NCI-H1092 (cell line): ENCODE measurements at regions not wholly inside any gene's neighbourhood (a gene's known extent, or its start where the extent isn't known, plus 50 kb on each side); places are given as distances from the start of the nearest gene placed in this dataset.
A peak's percentile ranks its signal among the peaks of the same experiment; 100 is the strongest.
"Not testable (repeated sequence)": the region's sequence is repeated elsewhere in the genome, so short reads cannot be mapped to it uniquely, and the experiment has no call there.

ENCODE experiments used
- DNase-seq: peaks from one replicate; lab custom pipeline; 2025; lab: John Stamatoyannopoulos, UW

- DNase-seq: no peak
Observed at GRCh38 chr14:92223025-92223424, 99.9 kb upstream of the SLC24A4 start.

- DNase-seq: no peak
Observed at GRCh38 chr14:92224358-92224954, 98.5 kb upstream of the SLC24A4 start.

GRCh38 chr14:92225731-92226130 lies 97.2 kb upstream of the SLC24A4 start:
- DNase-seq: no peak

DNA sequence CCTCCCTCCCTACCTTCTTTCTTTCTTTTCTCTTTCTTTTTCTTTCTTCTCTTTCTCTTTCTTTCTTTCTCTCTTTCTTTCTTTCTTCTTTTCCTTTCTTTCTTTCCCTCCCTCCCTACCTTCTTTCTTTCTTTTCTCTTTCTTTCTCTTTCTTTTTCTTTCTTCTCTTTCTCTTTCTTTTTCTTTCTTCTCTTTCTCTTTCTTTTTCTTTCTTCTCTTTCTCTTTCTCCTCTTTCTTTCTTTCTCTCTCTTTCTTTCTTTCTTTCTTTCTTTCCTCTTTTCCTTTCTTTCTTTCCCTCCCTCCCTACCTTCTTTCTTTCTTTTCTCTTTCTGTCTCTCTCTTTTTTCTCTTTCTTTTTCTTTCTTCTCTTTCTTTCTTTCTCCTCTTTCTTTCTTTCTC lies 96.8 kb upstream of the SLC24A4 start:
- not testable (repeated sequence) for DNase-seq

- DNase-seq: no peak
Observed at GRCh38 chr14:92236243-92236900, 86.6 kb upstream of the SLC24A4 start.

GRCh38 chr14:92240658-92241057 lies 82.3 kb upstream of the SLC24A4 start:
- DNase-seq: no peak

- no peak for DNase-seq
Observed at GRCh38 chr14:92241966-92242595, 80.9 kb upstream of the SLC24A4 start.

GRCh38 chr14:92244805-92245204 lies 78.2 kb upstream of the SLC24A4 start:
- no peak for DNase-seq

- no peak for DNase-seq
Observed at GRCh38 chr14:92247341-92247740, 75.6 kb upstream of the SLC24A4 start.

DNA sequence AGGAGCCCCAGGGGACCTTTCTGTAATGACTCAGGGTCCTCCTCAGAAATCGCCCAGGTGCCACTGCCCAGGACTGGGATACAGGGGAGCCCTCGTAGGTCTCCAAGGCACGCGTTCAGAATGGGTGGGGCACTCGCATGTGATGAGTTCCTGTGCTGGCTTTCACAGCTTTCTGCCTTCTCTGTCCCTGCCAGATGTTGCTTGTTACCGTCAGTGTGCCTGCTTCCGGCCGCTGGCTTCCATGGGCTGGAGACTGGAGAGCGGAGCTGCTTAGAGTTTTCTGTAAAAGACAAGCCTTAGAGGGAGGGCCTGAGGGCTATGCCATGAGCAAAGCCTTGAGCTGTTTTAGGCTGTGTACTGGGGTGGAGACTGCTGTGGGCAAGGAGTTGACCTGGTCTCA lies 75.0 kb upstream of the SLC24A4 start:
- no peak for DNase-seq

- no peak for DNase-seq
Observed at GRCh38 chr14:92248696-92249095, 74.3 kb upstream of the SLC24A4 start.

DNA sequence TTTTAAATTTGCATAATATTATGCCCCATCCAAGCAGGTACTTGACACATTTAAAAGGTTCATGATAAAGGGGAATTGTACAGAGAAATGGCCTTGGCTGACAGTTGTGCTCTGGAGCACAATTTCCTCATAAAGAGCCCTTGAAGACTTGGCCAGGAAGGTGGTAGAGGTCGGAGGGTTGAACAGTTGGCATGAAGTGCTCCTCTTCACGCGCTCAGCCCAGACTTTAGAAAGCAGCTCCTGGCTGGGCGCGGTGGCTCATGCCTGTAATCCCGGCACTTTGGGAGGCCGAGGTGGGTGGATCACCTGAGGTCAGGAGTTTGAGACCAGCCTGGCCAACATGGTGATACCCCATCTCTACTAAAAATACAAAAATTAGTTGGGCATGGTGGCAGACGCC lies 72.6 kb upstream of the SLC24A4 start:
- DNase-seq: peak; percentile 11

DNA sequence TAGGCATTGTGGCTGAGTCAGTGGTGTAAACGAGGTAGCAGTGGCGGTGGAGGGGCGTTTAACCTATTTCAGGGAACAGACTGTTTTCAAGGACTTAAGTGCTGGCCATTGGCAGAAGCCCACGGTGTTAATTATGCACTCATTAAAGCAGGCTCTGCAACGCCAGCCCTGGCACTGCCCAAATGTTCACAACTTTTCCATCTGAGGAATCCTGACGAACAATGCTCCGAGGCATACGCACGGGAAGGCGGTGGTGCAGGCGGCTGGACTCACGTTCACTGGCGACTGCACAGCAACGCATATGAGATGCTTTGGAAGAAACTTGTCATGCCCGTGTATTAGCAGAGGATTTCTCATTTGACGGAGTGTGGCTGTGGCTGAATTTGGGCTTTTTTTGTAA lies 70.6 kb upstream of the SLC24A4 start:
- DNase-seq: no peak

DNA sequence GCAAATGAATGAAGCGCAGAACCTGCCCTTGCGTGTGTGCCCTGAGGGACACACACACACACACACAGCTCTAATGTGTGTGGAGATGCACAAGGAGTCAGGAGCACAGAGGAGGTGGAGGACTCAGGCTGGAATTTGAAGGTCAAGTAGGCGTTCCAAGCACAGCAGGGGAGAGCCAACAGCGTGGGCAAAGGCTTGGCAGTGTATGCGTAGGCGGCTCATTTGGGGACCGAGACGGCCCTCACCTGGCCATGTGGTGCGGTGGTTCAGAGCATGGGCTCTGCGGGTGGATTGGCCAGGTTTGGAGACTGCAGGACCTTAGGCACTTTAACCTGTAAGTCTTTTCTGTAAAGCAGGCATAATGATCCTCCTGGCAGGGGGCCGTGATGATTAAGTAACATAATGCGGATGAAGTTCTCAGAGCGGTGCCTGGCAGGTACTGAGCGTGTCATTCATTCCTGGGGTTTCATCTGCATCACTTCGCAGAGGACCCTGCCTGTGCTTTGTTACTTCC lies 69.5 kb upstream of the SLC24A4 start:
- no peak for DNase-seq

DNA sequence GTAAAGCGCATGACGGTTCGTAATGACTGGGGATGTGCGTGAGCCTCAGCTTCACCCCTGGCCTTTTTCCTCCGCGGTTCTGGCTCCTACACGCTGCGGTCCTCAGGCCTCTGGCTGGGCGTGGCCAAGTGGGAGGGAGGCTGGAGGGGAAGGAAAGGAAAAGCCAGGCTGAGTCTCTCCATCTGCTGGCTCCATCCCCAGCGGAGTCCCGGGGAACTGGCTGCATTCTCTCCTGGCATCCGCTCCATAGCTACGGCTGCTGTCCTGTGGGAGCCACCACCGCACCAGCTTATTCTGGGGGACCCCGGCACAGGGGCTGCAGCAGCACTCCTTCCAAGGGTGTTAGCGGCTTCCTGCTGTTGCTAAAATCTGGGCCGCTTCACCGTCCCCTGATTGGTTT lies 68.2 kb upstream of the SLC24A4 start:
- DNase-seq: no peak

GRCh38 chr14:92258934-92259333 lies 64.0 kb upstream of the SLC24A4 start:
- no peak for DNase-seq

GRCh38 chr14:92259613-92260357 lies 63.2 kb upstream of the SLC24A4 start:
- no peak for DNase-seq

- DNase-seq: no peak
Observed at GRCh38 chr14:92263681-92264080, 59.3 kb upstream of the SLC24A4 start.

GRCh38 chr14:92264195-92264594 lies 58.8 kb upstream of the SLC24A4 start:
- DNase-seq: no peak

GRCh38 chr14:92266216-92266615 lies 56.7 kb upstream of the SLC24A4 start:
- DNase-seq: no peak
